ENCODE measurements at regions not wholly inside any gene's neighbourhood (a gene's known extent, or its start where the extent isn't known, plus 50 kb on each side); places are given as distances from the start of the nearest gene placed in this dataset.

GRCh38 chr9:71393005-71393404 is 271.6 kb upstream of the TRPM3 start:
- H3K27me3 ChIP-seq: no peaks in the 10 kb centered on the region
- H3K4me3 ChIP-seq: no peak overlapping the region
- H3K27ac ChIP-seq: no peak overlapping the region
- ATAC-seq (ENCODE audit: low FRiP score in 2 of 2) (no peak), DNase-seq (no peak)
- TF ChIP-seq POLR2A (IDR thresholded peaks at IDR 0.05) (no peak), POLR2AphosphoS5 (IDR thresholded peaks at IDR 0.05) (no peak), CTCF (IDR thresholded peaks at IDR 0.05) (no peak), EP300 (IDR thresholded peaks at IDR 0.05) (no peak)
- H3K4me1 ChIP-seq: no peaks in the 10 kb centered on the region
- H3K36me3 ChIP-seq: no peaks in the 10 kb centered on the region
- 80 to 81% methylated on average over 3 of the region's 3 CpGs for WGBS, 2 donors
- no peaks in the 10 kb centered on the region for H3K9me3 ChIP-seq

GRCh38 chr9:71384343-71384742 is 262.9 kb upstream of the TRPM3 start:
- TF ChIP-seq EP300 (IDR thresholded peaks at IDR 0.05): no peak
- TF ChIP-seq POLR2A (IDR thresholded peaks at IDR 0.05): no peak
- no peak for TF ChIP-seq POLR2AphosphoS5 (IDR thresholded peaks at IDR 0.05)
- TF ChIP-seq CTCF (IDR thresholded peaks at IDR 0.05): no peak
- Histone ChIP-seq H3K4me1 (no peaks in the 10 kb centered on the region), H3K36me3 (no peaks in the 10 kb centered on the region), H3K27me3 (no peaks in the 10 kb centered on the region), H3K27ac (no peak overlapping the region), H3K9me3 (no peaks in the 10 kb centered on the region), H3K4me3 (no peak overlapping the region)
- DNase-seq: no peak
- ATAC-seq (ENCODE audit: low FRiP score in 2 of 2): no peak
- WGBS, 2 donors: 70 to 74% methylated on average over 4 of the region's 4 CpGs

GRCh38 chr9:71383308-71383940 is 262.0 kb upstream of the TRPM3 start:
- Histone ChIP-seq H3K27ac (no peak overlapping the region), H3K4me1 (no peaks in the 10 kb centered on the region), H3K4me3 (no peak overlapping the region), H3K36me3 (no peaks in the 10 kb centered on the region), H3K9me3 (no peaks in the 10 kb centered on the region), H3K27me3 (no peaks in the 10 kb centered on the region)
- DNase-seq: no peak
- ATAC-seq (ENCODE audit: low FRiP score in 2 of 2): no peak
- no peak for TF ChIP-seq CTCF (IDR thresholded peaks at IDR 0.05)
- no peak for TF ChIP-seq EP300 (IDR thresholded peaks at IDR 0.05)
- TF ChIP-seq POLR2A (IDR thresholded peaks at IDR 0.05): no peak
- TF ChIP-seq POLR2AphosphoS5 (IDR thresholded peaks at IDR 0.05): no peak

- 17 to 26% methylated on average over 1 of the region's 1 CpG for WGBS, 2 donors
- H3K4me3 ChIP-seq: no peak overlapping the region
- no peak overlapping the region for H3K27ac ChIP-seq
- no peaks in the 10 kb centered on the region for H3K4me1 ChIP-seq
- no peaks in the 10 kb centered on the region for H3K36me3 ChIP-seq
- no peaks in the 10 kb centered on the region for H3K27me3 ChIP-seq
- TF ChIP-seq POLR2AphosphoS5 (IDR thresholded peaks at IDR 0.05): no peak
- no peak for TF ChIP-seq EP300 (IDR thresholded peaks at IDR 0.05)
- TF ChIP-seq CTCF (IDR thresholded peaks at IDR 0.05): no peak
- no peak for TF ChIP-seq POLR2A (IDR thresholded peaks at IDR 0.05)
- ATAC-seq (ENCODE audit: low FRiP score in 2 of 2) (no peak), DNase-seq (no peak)
- H3K9me3 ChIP-seq: no peaks in the 10 kb centered on the region
Observed at GRCh38 chr9:71368157-71368556, 246.7 kb upstream of the TRPM3 start.

GRCh38 chr9:71364186-71364955 is 242.9 kb upstream of the TRPM3 start:
- no peak overlapping the region for H3K4me3 ChIP-seq
- no peaks in the 10 kb centered on the region for H3K9me3 ChIP-seq
- no peak for TF ChIP-seq POLR2A (IDR thresholded peaks at IDR 0.05)
- no peak for TF ChIP-seq EP300 (IDR thresholded peaks at IDR 0.05)
- TF ChIP-seq CTCF (IDR thresholded peaks at IDR 0.05): no peak
- TF ChIP-seq POLR2AphosphoS5 (IDR thresholded peaks at IDR 0.05): no peak
- no peak for ATAC-seq (ENCODE audit: low FRiP score in 2 of 2)
- no peak overlapping the region for H3K27ac ChIP-seq
- DNase-seq: no peak
- H3K36me3 ChIP-seq: no peaks in the 10 kb centered on the region
- H3K4me1 ChIP-seq: no peaks in the 10 kb centered on the region
- 92 to 95% methylated on average over 2 of the region's 2 CpGs for WGBS, 2 donors
- no peaks in the 10 kb centered on the region for H3K27me3 ChIP-seq
